ENCODE measurements at regions not wholly inside any gene's neighbourhood (a gene's known extent, or its start where the extent isn't known, plus 50 kb on each side); places are given as distances from the start of the nearest gene placed in this dataset.

- H3K27me3 ChIP-seq (ENCODE audit: low read depth) = no peaks in the 10 kb centered on the region
- no peaks in the 10 kb centered on the region for H3K4me1 ChIP-seq
- no peaks in the 10 kb centered on the region for H3K9me3 ChIP-seq
- ATAC-seq = no peak
- DNase-seq = no peak
- no peak for TF ChIP-seq CTCF (IDR thresholded peaks at IDR 0.05)
- H3K4me3 ChIP-seq = no peak overlapping the region
- no peaks in the 10 kb centered on the region for H3K36me3 ChIP-seq
- intact Hi-C loops (cut with DNase I) = no loop called here
- H3K27ac ChIP-seq = no peak overlapping the region
These were observed 98.8 kb upstream of the GATB start for GRCh38 chr4:151859641-151860040.

- no peak for TF ChIP-seq CTCF (IDR thresholded peaks at IDR 0.05)
- Histone ChIP-seq H3K4me3 (no peak overlapping the region), H3K36me3 (no peaks in the 10 kb centered on the region), H3K27me3 (ENCODE audit: low read depth) (no peaks in the 10 kb centered on the region), H3K4me1 (no peaks in the 10 kb centered on the region), H3K9me3 (no peaks in the 10 kb centered on the region), H3K27ac (no peak overlapping the region)
- DNase-seq (no peak), ATAC-seq (no peak)
- intact Hi-C loops (cut with DNase I) = no loop called here
These were observed 97.5 kb upstream of the GATB start for GRCh38 chr4:151858356-151858755.

GRCh38 chr4:151857368-151857767 lies 96.6 kb upstream of the GATB start:
- Histone ChIP-seq H3K36me3 (no peaks in the 10 kb centered on the region), H3K27me3 (ENCODE audit: low read depth) (no peaks in the 10 kb centered on the region), H3K4me1 (no peaks in the 10 kb centered on the region), H3K4me3 (no peak overlapping the region), H3K9me3 (no peaks in the 10 kb centered on the region), H3K27ac (no peak overlapping the region)
- no peak for TF ChIP-seq CTCF (IDR thresholded peaks at IDR 0.05)
- ATAC-seq = no peak
- intact Hi-C loops (cut with DNase I) = no loop called here
- DNase-seq = no peak

- H3K36me3 ChIP-seq = no peaks in the 10 kb centered on the region
- H3K9me3 ChIP-seq = no peaks in the 10 kb centered on the region
- intact Hi-C loops (cut with DNase I) = no loop called here
- no peak for ATAC-seq
- no peaks in the 10 kb centered on the region for H3K27me3 ChIP-seq (ENCODE audit: low read depth)
- H3K27ac ChIP-seq = no peak overlapping the region
- H3K4me1 ChIP-seq = no peaks in the 10 kb centered on the region
- TF ChIP-seq CTCF (IDR thresholded peaks at IDR 0.05) = no peak
- no peak for DNase-seq
- no peak overlapping the region for H3K4me3 ChIP-seq
These were observed 94.9 kb upstream of the GATB start for GRCh38 chr4:151855747-151856146.

GRCh38 chr4:151854731-151855130 lies 93.9 kb upstream of the GATB start:
- no peaks in the 10 kb centered on the region for H3K27me3 ChIP-seq (ENCODE audit: low read depth)
- H3K9me3 ChIP-seq = no peaks in the 10 kb centered on the region
- DNase-seq = no peak
- no peaks in the 10 kb centered on the region for H3K4me1 ChIP-seq
- no peak for TF ChIP-seq CTCF (IDR thresholded peaks at IDR 0.05)
- no peak overlapping the region for H3K4me3 ChIP-seq
- no peaks in the 10 kb centered on the region for H3K36me3 ChIP-seq
- no peak overlapping the region for H3K27ac ChIP-seq
- intact Hi-C loops (cut with DNase I) = no loop called here
- no peak for ATAC-seq

- no peaks in the 10 kb centered on the region for H3K36me3 ChIP-seq
- no peak overlapping the region for H3K27ac ChIP-seq
- no peaks in the 10 kb centered on the region for H3K4me1 ChIP-seq
- no peak for DNase-seq
- peak in 1 of 2 donors; percentile 19 for ATAC-seq
- intact Hi-C loops (cut with DNase I) = no loop called here
- no peak for TF ChIP-seq CTCF (IDR thresholded peaks at IDR 0.05)
- H3K4me3 ChIP-seq = no peak overlapping the region
- H3K27me3 ChIP-seq (ENCODE audit: low read depth) = no peaks in the 10 kb centered on the region
- no peaks in the 10 kb centered on the region for H3K9me3 ChIP-seq
These were observed 92.2 kb upstream of the GATB start for GRCh38 chr4:151853034-151853433.
